Left lobe of liver (tissue), 2 donors: ENCODE measurements at regions not wholly inside any gene's neighbourhood (a gene's known extent, or its start where the extent isn't known, plus 50 kb on each side); places are given as distances from the start of the nearest gene placed in this dataset.
A peak's percentile ranks its signal among the peaks of the same experiment; 100 is the strongest.
"Not testable (repeated sequence)": the region's sequence is repeated elsewhere in the genome, so short reads cannot be mapped to it uniquely, and the experiment has no call there.

ENCODE experiments used
- ATAC-seq: fragments of 200-7000 bp; cut with Tn5 transposase; one replicate; pipeline ENCODE4 v1.9.1; 2020; ENCODE audit warnings: mild to moderate bottlenecking, moderate library complexity
- DNase-seq: peaks from one replicate; pipeline ENCODE4 v3.0.0-alpha.2; 2020; ENCODE audit warnings: low spot score
- donor health status: DM: no; HTN: no; CAD: no; lungs with moderate emphysema.
- donor health status: DM: no; HTN: yes; CAD: no.

DNA sequence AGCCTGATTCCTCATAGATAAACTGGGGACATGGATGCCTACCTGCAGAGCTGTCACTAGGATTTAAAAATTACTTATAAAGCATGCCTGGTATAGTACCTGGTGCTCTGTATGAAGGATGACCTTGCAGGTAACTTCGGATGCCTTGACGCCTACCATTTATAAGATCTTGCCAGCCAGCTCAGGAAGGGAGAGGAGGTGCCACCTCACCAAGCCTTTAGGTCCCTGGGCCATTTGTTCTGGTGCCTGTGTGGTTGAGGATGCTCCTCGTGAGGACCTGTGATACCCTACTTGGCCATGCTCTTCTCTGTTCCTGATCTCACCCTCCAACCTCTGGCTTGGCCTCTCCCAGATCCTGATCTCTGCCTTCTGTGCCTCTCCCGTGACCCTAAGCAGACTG, 85.2 kb downstream of the FDX1 start:
- ATAC-seq (no peak), DNase-seq (no peak)

DNA sequence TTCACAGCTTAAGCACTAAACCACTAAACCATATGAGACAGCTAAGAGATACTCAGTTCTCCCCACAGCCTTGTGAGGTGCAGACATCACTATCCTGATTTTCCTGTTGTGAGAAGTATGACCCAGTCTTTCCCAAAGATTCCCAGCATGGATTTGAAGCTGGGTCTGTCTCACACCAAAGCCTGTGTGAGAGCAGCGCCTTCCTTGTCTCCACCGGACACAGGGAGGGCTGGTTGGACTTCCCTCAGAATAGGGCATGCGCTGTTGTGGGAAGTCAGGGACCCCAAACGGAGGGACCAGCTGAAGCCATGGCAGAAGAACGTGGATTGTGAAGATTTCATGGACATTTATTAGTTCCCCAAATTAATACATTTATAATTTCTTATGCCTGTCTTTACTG, 87.6 kb downstream of the FDX1 start:
- DNase-seq, ATAC-seq: not testable (repeated sequence)

DNA sequence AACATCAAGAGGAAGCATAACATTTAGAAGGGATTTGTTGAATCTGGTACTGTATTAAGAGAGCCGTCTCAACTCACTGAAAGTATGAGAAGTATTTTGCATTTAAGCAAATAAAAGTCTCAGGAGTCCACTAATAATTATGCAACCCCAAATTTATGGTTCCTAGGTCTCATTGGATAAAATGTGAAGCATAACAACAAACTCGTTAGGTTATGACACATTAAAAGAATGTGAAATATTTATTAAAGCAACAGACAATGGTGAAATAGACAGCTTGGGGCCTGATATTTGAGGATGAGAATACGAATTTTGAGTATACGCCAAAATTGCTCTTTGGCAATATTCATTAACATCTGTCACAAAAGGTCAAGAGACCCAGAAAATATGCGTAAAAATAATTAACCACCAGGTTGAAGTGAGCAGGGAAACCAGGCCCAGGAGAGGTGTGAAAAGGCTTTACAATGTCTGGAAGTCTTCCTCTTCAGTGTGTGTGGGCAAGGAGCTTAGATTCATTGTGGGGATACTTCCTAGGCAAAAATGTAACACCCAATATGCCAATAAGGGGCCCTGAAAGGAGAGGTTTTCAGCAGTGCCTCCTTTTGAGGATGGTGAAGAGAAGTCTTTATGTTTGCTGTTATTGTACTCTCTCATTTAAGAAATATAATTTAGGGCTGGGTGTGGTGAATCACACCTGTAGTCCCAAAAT, 89.2 kb downstream of the FDX1 start:
- ATAC-seq (no peak), DNase-seq (no peak)

DNA sequence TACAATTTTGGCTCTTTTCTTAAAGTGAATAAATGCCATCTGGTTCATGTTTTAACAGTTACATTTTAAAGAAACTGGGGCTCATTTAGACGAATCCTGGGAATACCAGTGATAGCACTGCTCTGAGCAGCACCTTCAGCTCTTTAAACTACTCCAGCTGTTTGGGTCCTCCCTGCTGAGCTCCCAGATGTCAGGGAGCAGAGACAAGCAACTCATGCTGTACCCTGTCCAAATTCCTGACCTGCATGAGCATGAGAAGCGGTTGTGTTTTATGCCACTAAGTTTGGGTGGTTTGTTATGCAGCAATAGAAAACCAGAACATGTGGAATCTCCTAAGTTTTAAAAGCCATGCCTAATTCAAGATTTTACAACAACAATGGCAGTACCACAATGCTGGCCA, 90.0 kb downstream of the FDX1 start:
- no peak for ATAC-seq
- DNase-seq, result no peak

DNA sequence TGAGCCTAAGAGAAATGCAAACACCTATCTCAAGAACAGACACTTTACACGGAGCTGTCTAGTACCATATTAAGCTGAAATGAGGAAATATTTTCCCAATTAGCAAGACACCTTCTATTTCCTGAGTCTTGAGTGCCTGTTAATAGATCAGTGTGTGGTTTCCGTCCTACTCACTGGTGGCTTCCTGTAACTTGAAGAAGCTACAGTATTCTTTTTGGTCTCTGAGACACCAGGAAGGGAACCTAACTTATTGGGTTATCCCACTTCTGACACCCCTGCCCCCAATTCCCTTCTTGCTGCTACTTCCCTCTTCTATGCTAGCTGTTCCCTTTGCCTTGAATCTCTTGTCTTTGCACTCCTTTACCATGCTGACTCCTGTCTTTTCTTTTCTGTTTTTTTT, 92.7 kb downstream of the FDX1 start:
- DNase-seq, result no peak

DNA sequence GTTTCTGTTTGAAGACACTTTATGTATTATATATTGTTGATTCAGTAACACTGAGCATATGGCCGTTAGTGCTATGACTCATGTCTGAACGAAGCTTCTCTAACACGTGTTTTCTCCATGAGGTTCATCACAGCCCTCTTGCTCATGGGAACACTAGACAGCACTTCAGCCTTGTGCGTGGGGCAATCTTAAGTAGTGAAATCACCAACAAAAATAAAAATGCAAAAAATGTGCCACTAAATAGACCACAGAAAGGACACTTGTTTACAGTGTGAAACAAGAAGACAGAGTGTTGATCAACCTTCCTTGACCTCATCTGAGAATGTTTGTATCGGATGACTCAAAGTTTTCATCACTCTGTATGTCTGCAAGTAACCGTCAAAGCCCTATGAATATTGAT, 94.5 kb downstream of the FDX1 start:
- DNase-seq, result no peak

More for the DNA sequence above, 92.7 kb downstream of the FDX1 start:
- ATAC-seq, result no peak

DNA sequence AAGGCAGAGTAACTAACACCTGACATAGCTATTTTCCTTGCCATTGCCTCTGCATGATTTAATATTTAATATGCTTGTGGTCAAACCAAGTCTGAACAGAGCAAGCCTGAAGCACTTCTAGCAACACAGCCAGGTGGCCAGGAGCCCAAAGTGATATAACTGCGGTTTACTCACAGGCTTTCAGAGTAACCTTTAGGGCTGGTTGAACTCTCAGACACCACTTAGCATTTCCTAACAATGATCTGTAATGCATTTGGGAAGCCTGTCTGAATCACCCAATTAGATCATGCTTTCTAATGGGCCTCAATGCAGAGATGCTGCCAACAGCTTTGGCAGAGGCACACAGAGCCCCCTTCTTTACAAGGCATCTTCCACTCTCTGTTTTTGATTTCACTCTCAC, 96.1 kb downstream of the FDX1 start:
- peak; percentile 49 for ATAC-seq
- no peak for DNase-seq

More for the DNA sequence above, 94.5 kb downstream of the FDX1 start:
- ATAC-seq, result no peak

DNA sequence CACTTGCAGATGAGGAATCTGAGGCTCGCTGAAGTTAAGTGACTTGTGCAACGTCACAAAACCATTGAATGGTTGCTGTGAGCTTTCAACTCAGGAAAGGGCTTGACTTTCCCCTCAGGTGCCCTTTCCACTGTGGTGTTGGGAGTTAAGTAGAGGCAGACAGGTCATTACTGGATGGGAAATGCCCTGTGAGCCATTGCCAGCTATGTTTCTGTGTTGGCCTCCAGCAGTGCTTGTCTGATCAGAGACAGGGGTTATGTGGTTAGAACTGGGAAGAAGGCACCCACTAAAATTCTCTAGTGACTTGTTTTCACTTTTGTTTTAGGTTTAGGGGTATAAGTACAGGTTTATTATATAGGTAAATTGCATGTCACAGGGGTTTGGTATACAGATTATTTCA, 96.6 kb downstream of the FDX1 start:
- DNase-seq (no peak), ATAC-seq (no peak)
